SK-N-SH (cell line): ENCODE measurements at regions not wholly inside any gene's neighbourhood (a gene's known extent, or its start where the extent isn't known, plus 50 kb on each side); places are given as distances from the start of the nearest gene placed in this dataset.

Experiments
- EZH2phosphoT487 ChIP-seq: fragments of 200-600 bp; sonication (generic); IDR thresholded peaks from 2 replicates; pipeline ENCODE4 v1.6.1; 2017; ENCODE audit warnings: low read depth, mixed run types, mild to moderate bottlenecking, antibody characterized with exemption, moderate library complexity, borderline replicate concordance
- FOXM1 ChIP-seq: IDR thresholded peaks from 2 replicates; pipeline ENCODE4 v1.4.0; 2012; ENCODE audit warnings: low read depth, mild to moderate bottlenecking
- GATA2 ChIP-seq: sonication (generic); formaldehyde crosslinking; IDR thresholded peaks from 2 replicates; pipeline ENCODE4 v1.5.0; 2020; ENCODE audit warnings: mild to moderate bottlenecking, missing genetic modification reagents
- MEF2A ChIP-seq: IDR thresholded peaks from 2 replicates; pipeline ENCODE4 v1.4.0; 2012; ENCODE audit warnings: low read depth, borderline replicate concordance
- POLR2AphosphoS5 ChIP-seq: IDR thresholded peaks from 2 replicates; pipeline ENCODE4 v1.6.1; 2012; ENCODE audit warnings: low read depth, low read length
- SMC3 ChIP-seq: IDR thresholded peaks from 2 replicates; pipeline ENCODE4 v1.6.1; 2012; ENCODE audit warnings: low read depth, low read length, improper control_type of control experiment
- TCF12 ChIP-seq: IDR thresholded peaks from 2 replicates; pipeline ENCODE4 v1.4.0; 2012
- YY1 ChIP-seq: IDR thresholded peaks from 2 replicates; pipeline ENCODE4 v1.4.0; 2012; ENCODE audit warnings: low read depth, mild to moderate bottlenecking
- TF ChIP-seq, protein P1 (sequence below): fragments of 200-600 bp; sonication (generic); IDR thresholded peaks from 2 replicates; pipeline ENCODE4 v1.6.1; 2017; ENCODE audit warnings: antibody characterized with exemption, mild to moderate bottlenecking, moderate library complexity
- TF ChIP-seq, protein P2 (sequence below): fragments of 150-350 bp; IDR thresholded peaks from 2 replicates; pipeline ENCODE4 v1.6.1; 2017; ENCODE audit warnings: antibody characterized with exemption, low read length, low read depth, borderline replicate concordance
- TF ChIP-seq, protein P3 (sequence below): IDR thresholded peaks from 2 replicates; pipeline ENCODE4 v1.4.0; 2012; ENCODE audit warnings: low read depth, borderline replicate concordance
- TF ChIP-seq, protein P4 (sequence below): IDR thresholded peaks from 2 replicates; pipeline ENCODE4 v1.4.0; 2012; ENCODE audit warnings: low read depth, borderline replicate concordance

GRCh38 chr20:53828088-53828681 is 234.5 kb upstream of the ZNF217 start:
- TF ChIP-seq, protein P1, sequence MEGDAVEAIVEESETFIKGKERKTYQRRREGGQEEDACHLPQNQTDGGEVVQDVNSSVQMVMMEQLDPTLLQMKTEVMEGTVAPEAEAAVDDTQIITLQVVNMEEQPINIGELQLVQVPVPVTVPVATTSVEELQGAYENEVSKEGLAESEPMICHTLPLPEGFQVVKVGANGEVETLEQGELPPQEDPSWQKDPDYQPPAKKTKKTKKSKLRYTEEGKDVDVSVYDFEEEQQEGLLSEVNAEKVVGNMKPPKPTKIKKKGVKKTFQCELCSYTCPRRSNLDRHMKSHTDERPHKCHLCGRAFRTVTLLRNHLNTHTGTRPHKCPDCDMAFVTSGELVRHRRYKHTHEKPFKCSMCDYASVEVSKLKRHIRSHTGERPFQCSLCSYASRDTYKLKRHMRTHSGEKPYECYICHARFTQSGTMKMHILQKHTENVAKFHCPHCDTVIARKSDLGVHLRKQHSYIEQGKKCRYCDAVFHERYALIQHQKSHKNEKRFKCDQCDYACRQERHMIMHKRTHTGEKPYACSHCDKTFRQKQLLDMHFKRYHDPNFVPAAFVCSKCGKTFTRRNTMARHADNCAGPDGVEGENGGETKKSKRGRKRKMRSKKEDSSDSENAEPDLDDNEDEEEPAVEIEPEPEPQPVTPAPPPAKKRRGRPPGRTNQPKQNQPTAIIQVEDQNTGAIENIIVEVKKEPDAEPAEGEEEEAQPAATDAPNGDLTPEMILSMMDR = no peak
- TF ChIP-seq GATA2 (CRISPR knock-in tag) = no peak
- TF ChIP-seq, protein P2, sequence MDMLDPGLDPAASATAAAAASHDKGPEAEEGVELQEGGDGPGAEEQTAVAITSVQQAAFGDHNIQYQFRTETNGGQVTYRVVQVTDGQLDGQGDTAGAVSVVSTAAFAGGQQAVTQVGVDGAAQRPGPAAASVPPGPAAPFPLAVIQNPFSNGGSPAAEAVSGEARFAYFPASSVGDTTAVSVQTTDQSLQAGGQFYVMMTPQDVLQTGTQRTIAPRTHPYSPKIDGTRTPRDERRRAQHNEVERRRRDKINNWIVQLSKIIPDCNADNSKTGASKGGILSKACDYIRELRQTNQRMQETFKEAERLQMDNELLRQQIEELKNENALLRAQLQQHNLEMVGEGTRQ = no peak
- no peak for TF ChIP-seq YY1
- TF ChIP-seq SMC3 = no peak
- peak; percentile 71 for TF ChIP-seq MEF2A
- TF ChIP-seq FOXM1 = no peak; the same call in 1 of the 2 replicates
- TF ChIP-seq, protein P3, sequence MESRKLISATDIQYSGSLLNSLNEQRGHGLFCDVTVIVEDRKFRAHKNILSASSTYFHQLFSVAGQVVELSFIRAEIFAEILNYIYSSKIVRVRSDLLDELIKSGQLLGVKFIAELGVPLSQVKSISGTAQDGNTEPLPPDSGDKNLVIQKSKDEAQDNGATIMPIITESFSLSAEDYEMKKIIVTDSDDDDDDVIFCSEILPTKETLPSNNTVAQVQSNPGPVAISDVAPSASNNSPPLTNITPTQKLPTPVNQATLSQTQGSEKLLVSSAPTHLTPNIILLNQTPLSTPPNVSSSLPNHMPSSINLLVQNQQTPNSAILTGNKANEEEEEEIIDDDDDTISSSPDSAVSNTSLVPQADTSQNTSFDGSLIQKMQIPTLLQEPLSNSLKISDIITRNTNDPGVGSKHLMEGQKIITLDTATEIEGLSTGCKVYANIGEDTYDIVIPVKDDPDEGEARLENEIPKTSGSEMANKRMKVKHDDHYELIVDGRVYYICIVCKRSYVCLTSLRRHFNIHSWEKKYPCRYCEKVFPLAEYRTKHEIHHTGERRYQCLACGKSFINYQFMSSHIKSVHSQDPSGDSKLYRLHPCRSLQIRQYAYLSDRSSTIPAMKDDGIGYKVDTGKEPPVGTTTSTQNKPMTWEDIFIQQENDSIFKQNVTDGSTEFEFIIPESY = peak; percentile 45; the same call in 1 of the 2 replicates
- peak; percentile 89 for TF ChIP-seq TCF12
- TF ChIP-seq POLR2AphosphoS5 = no peak; the same call in 1 of the 2 replicates
- TF ChIP-seq, protein P4, sequence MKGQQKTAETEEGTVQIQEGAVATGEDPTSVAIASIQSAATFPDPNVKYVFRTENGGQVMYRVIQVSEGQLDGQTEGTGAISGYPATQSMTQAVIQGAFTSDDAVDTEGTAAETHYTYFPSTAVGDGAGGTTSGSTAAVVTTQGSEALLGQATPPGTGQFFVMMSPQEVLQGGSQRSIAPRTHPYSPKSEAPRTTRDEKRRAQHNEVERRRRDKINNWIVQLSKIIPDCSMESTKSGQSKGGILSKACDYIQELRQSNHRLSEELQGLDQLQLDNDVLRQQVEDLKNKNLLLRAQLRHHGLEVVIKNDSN = no peak
- no peak for TF ChIP-seq EZH2phosphoT487
